ENCODE measurements at regions not wholly inside any gene's neighbourhood (a gene's known extent, or its start where the extent isn't known, plus 50 kb on each side); places are given as distances from the start of the nearest gene placed in this dataset.

DNA sequence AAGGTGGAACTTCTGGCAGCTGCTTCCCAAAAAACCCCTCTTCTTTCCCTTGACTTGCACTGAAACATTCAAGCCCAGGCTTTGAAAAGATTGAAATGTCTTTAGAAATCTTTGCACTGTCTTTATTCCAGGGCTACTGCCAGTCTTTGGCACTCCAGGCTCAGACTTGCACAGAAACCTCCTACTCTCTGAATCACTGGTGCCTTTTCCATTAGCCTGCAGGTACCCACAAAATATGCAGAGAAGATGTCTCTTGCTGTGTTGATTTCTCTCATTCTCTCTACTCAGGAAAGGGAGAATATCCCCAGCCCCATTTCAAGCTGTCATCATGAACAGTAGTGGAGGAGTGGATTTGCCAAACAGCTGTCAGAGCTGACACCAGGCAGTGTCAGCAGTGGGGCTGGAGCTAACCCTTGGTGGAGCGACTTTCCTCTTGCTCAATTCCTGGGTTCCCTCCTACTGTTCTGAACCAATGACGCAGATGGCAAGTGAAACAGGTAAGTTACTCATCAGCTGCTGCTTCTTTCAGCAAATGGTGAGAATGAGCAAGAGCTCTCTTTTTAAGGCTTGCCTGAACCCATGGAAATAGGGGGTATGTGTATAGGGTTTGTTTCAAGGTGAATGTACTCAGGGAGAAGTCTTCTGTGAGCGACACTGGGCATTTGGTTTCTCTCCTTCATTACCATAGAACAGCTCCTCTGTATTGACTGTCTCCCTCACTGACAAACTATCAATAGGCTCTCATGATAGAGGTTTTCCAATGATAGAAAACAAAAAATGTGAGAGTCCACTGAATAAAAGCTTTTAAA, 362.4 kb downstream of the ADRA2A start:
- DNase-seq (ENCODE audit: low read depth): no peak

DNA sequence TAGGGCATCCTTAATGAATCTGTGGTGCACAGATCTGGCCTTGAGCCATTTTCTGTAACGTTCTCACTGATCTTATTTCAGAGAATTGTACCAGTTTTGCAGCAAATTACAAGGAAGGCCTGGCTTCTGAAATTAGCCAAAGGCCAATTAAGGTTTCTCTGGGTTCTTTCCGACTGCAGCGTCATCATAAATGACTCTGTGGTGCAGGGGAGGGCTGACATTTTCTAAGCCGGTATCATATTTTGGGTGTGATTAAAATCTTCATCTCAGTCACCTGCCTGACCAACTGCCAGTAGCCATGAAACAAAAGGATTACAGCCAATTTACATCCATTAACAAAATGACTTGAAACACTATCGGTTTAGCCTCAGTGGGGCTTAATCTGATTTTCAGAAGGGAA, 363.7 kb downstream of the ADRA2A start:
- DNase-seq (ENCODE audit: low read depth): no peak

- no peak for DNase-seq (ENCODE audit: low read depth)
Observed at GRCh38 chr10:111445667-111446066, 368.8 kb downstream of the ADRA2A start.

DNA sequence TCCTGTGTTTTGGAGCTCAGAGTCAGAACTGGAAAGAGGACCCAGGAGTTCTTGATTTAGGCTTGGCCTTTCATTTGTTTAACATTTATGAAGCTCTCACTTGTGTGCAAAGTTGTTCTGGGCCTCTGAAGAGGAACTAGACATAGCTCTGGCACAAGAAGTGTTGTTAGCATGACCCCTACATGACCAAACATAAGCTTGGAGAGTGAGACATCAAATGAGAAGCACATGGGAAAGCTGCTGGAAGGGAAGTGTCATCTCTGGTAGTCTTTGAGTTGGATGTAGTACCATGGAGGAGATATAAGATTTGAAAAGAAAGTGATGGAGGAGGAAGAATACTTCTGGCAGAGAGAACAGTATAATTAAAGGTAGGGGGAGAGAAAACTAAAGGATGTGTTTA, 370.1 kb downstream of the ADRA2A start:
- DNase-seq (ENCODE audit: low read depth): no peak

DNA sequence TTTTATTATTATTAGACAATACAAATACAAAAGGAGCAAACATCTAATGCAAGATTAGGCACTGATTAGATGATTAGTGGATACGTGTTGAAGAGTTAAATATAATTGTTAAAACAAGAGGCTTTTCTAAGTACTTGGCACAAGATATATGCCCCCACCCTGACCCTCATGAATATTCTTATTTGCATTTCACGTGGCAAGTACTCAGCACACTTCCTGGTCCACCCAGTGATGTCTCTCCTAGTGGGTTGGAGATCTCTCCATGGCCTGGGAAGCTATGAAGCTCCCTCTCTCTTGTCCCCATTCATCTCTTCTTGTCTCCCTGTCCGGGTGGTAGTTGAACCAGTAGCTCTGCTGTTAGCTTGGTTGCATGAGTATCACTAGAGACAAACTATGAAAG, 375.3 kb downstream of the ADRA2A start:
- no peak for DNase-seq (ENCODE audit: low read depth)

DNA sequence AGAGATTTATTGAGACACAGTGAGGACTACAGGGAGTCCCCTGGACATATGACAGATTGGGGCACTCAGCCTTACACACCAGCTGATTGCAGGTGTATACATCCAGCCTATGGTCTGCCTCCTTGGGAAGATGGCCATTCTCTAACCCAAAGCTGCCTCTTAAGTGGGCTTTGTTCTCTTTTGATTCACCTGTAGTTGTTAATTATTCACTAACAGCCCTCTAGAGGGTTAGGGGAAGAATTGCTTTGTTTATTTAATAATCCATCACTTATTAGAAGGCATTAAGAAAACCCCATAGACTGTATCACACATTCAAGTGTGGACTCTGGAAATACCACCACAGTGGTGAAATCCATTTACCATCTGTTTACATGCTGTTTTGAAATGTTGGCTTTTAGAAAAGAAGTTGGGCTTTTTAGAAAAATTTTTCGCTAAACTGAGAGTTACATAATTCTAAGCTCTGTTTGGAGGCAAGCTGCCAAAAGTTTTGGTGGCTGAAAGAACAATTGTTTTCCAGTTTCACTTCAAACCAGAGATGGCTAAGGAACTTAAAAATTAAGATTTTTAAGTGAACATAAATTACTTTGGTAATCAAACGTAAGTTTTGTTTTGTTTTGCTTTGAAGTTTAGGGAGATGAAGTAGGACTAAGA, 379.1 kb downstream of the ADRA2A start:
- no peak for DNase-seq (ENCODE audit: low read depth)

DNA sequence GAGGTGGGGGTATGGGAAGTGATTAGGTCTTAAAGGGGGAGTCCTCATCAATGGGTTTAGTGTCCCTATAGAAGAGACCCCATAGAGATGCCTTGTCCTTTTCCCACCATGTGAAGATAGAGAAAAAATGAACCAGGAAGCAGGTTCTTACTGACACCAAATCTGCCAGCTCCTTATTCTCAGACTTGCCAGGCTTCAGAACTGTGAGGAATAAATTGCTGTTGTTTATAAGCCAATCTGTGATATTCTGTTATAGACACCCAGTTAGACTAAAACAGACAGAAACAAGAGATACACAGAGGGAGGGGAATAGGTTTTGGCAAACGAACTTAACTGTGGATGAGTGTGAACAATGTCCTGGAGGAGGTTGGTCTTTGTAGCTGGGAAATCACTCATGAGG, 381.4 kb downstream of the ADRA2A start:
- DNase-seq (ENCODE audit: low read depth): no peak

GRCh38 chr10:111459967-111460366, 383.1 kb downstream of the ADRA2A start:
- DNase-seq (ENCODE audit: low read depth): no peak

- no peak for DNase-seq (ENCODE audit: low read depth)
Observed at GRCh38 chr10:111472445-111472844, 395.6 kb downstream of the ADRA2A start.

DNA sequence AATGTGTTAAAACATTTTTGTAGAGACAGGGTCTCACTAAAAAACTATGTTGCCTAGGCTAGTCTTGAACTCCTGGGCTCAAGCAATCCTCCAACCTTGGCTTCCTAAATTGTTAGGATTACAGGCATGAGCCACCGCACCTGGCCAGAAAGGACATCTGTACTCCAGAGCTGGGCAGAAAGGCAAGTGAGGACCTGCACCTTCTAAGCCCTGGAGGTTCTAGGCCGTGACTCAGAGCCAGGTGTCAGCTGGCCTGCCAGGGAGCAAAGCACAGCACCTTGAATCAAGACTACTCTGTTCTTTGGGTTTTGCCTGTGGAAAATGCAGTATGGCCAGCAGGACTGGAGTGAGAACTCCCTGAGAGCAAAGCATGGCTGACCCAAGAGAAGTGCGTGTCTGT, 396.5 kb downstream of the ADRA2A start:
- no peak for DNase-seq (ENCODE audit: low read depth)

GRCh38 chr10:111474786-111475185, 398.0 kb downstream of the ADRA2A start:
- DNase-seq (ENCODE audit: low read depth): no peak

DNA sequence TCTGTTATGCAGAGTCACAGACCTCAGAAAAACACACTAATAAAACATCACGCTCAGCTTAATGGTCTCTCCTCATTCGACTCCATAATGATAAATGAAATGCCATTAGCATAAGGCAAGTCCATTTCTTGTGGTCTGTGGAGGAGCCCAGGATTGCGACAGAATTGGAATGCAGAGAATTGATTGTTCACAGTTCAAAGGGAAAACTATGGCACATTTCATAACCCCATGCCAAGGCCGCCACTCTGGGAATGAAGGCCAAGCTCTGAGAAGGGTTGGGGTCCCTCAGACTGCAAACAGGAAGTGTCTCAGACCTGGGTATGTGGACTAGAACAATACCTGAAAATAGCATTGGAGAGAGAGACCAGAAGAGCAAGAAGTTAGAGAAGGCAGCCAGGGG, 398.9 kb downstream of the ADRA2A start:
- DNase-seq (ENCODE audit: low read depth): no peak

- no peak for DNase-seq (ENCODE audit: low read depth)
Observed at GRCh38 chr10:111478651-111479050, 401.8 kb downstream of the ADRA2A start.

DNA sequence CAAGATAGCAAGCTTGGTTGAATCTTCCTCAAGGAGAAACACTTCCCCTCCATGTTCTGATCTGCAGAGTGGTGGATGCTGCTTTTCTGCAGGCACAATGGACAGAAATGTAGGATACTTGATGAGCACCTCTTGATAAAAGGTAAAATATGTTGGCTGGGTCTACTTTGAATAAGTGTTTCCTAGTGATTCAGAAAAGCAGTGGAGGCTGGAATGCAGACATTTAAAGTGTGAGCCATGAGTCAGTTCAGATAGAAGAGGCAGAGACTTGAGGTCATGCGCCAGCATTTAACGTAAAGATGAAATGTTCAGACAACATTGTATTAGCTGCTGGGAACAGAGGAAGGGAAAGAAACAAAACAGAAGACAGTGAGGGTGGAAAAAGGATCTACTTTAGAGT, 403.1 kb downstream of the ADRA2A start:
- peak; percentile 27 for DNase-seq (ENCODE audit: low read depth)

GRCh38 chr10:111481261-111481826, 404.5 kb downstream of the ADRA2A start:
- DNase-seq (ENCODE audit: low read depth): peak; percentile 73

DNA sequence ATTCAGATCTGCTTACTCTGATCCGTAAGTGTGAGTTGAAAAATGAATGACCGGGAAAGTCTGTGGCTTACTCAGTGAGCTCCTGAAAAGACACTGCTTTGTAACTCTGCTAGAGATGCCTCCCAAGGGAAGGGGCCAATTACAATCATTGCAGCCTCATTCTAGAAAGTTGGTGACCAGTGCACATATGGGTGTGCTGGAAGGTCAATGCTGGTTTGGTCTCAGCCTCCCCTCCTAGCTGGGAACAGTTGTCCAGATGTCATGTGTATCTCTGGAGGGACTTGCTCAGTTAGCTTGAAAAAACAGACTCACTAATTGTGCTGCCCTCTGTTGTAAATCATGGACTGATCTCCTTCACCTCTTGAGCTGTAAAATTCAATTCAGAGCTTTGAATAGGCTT, 405.0 kb downstream of the ADRA2A start:
- DNase-seq (ENCODE audit: low read depth): no peak

GRCh38 chr10:111482621-111483216, 405.9 kb downstream of the ADRA2A start:
- DNase-seq (ENCODE audit: low read depth): no peak

DNA sequence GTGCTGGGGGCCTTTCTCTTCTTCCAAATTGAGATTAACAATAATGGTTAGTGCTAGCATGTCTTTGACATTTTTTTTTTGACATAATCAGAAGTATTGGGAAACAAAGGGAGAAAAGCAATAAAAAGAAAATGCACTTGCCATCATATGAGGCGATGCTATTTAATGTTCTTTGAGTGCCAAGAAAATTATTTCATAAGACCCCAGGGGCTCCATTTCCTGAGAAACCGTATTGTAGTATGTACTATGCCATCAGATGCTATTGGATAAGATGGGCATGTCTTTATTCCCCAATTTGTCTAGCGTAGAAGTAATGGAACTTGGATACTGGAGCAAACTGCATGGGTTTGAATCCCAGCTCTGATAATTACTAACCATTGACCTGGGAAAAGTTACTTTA, 408.9 kb downstream of the ADRA2A start:
- no peak for DNase-seq (ENCODE audit: low read depth)

DNA sequence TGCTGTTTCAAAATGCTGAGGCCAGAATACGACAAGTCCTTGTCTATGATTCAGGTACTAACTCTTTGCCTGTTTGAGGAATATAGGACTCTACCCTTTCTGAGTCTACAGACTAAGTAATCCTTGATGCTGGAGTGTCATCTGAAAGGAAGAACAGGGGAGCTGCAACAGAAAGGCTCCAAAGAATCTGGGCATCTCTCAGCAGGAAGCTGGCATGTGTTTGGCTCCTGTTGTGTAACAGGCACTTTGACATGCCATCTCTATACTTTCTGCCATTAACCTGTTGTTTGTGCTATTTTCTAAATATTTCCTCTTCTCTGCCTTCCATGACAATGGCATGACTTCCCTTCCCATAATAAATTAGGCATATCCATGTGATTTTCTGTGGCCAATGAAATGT, 409.5 kb downstream of the ADRA2A start:
- no peak for DNase-seq (ENCODE audit: low read depth)

GRCh38 chr10:111488668-111489067, 411.8 kb downstream of the ADRA2A start:
- DNase-seq (ENCODE audit: low read depth): no peak

GRCh38 chr10:111491154-111491553, 414.3 kb downstream of the ADRA2A start:
- no peak for DNase-seq (ENCODE audit: low read depth)

- no peak for DNase-seq (ENCODE audit: low read depth)
Observed at GRCh38 chr10:111493024-111493625, 416.3 kb downstream of the ADRA2A start.
